Posterior cingulate gyrus (tissue), 11 donors: ENCODE measurements at regions not wholly inside any gene's neighbourhood (a gene's known extent, or its start where the extent isn't known, plus 50 kb on each side); places are given as distances from the start of the nearest gene placed in this dataset.

ENCODE experiments used
- DNase-seq, 10 donors: peaks; one replicate each; pipeline versions ENCODE4 v3.0.0 to v3.0.0-alpha.2; 2020 to 2021; ENCODE audit warnings: mixed read lengths in 3 of 10
- intact Hi-C: fragments of 100-400 bp; cut with DNase I; formaldehyde crosslinking; loops from one replicate; pipeline ENCODE4 v1.15.1; 2023

GRCh38 chr9:109726119-109726518, 53.9 kb upstream of the PALM2AKAP2 start:
- peak in 1 of 10 donors; percentile 52 for DNase-seq

GRCh38 chr9:109728686-109729300, 51.2 kb upstream of the PALM2AKAP2 start:
- no peak for DNase-seq
- intact Hi-C loops: no loop called here

More at GRCh38 chr9:109726119-109726518, 53.9 kb upstream of the PALM2AKAP2 start:
- intact Hi-C loops: no loop called here

- intact Hi-C loops: no loop called here
- DNase-seq: no peak
Measured at GRCh38 chr9:109729513-109729912, 50.5 kb upstream of the PALM2AKAP2 start.
